ENCODE measurements at regions not wholly inside any gene's neighbourhood (a gene's known extent, or its start where the extent isn't known, plus 50 kb on each side); places are given as distances from the start of the nearest gene placed in this dataset.

- FAIRE-seq (no peak), DNase-seq (ENCODE audit: insufficient read length) (no peak)
- TF ChIP-seq POLR2AphosphoS5 (IDR thresholded peaks at IDR 0.05; ENCODE audit: low read depth, low read length): no peak
- TF ChIP-seq TAF1 (IDR thresholded peaks at IDR 0.05; ENCODE audit: borderline replicate concordance, low read depth, low read length): no peak
- no peak for TF ChIP-seq POLR2A (IDR thresholded peaks at IDR 0.05; ENCODE audit: low read depth, low read length)
Observed at GRCh38 chrX:38919853-38920528, 118.7 kb downstream of the MID1IP1 start.

- no peak for TF ChIP-seq POLR2A (IDR thresholded peaks at IDR 0.05; ENCODE audit: low read depth, low read length)
- TF ChIP-seq POLR2AphosphoS5 (IDR thresholded peaks at IDR 0.05; ENCODE audit: low read depth, low read length): no peak
- no peak for TF ChIP-seq TAF1 (IDR thresholded peaks at IDR 0.05; ENCODE audit: borderline replicate concordance, low read depth, low read length)
- DNase-seq (ENCODE audit: insufficient read length): no peak
- peak; percentile 50 for FAIRE-seq
Observed at GRCh38 chrX:38923451-38923969, 122.3 kb downstream of the MID1IP1 start.

GRCh38 chrX:38927592-38927991, 126.3 kb downstream of the MID1IP1 start:
- no peak for DNase-seq (ENCODE audit: insufficient read length)
- no peak for TF ChIP-seq POLR2A (IDR thresholded peaks at IDR 0.05; ENCODE audit: low read depth, low read length)
- no peak for TF ChIP-seq POLR2AphosphoS5 (IDR thresholded peaks at IDR 0.05; ENCODE audit: low read depth, low read length)
- FAIRE-seq: no peak

- FAIRE-seq (no peak), DNase-seq (ENCODE audit: insufficient read length) (no peak)
- no peak for TF ChIP-seq TAF1 (IDR thresholded peaks at IDR 0.05; ENCODE audit: borderline replicate concordance, low read depth, low read length)
- no peak for TF ChIP-seq POLR2AphosphoS5 (IDR thresholded peaks at IDR 0.05; ENCODE audit: low read depth, low read length)
- TF ChIP-seq POLR2A (IDR thresholded peaks at IDR 0.05; ENCODE audit: low read depth, low read length): no peak
Observed at GRCh38 chrX:38929966-38930421, 128.7 kb downstream of the MID1IP1 start.

- DNase-seq (ENCODE audit: insufficient read length): no peak
- no peak for FAIRE-seq
- TF ChIP-seq POLR2A (IDR thresholded peaks at IDR 0.05; ENCODE audit: low read depth, low read length): no peak
- no peak for TF ChIP-seq TAF1 (IDR thresholded peaks at IDR 0.05; ENCODE audit: borderline replicate concordance, low read depth, low read length)
- TF ChIP-seq POLR2AphosphoS5 (IDR thresholded peaks at IDR 0.05; ENCODE audit: low read depth, low read length): no peak
Observed at GRCh38 chrX:38930474-38930873, 129.2 kb downstream of the MID1IP1 start.

GRCh38 chrX:38935561-38935960, 134.3 kb downstream of the MID1IP1 start:
- FAIRE-seq: no peak
- no peak for DNase-seq (ENCODE audit: insufficient read length)
- TF ChIP-seq POLR2A (IDR thresholded peaks at IDR 0.05; ENCODE audit: low read depth, low read length): no peak
- no peak for TF ChIP-seq POLR2AphosphoS5 (IDR thresholded peaks at IDR 0.05; ENCODE audit: low read depth, low read length)
- no peak for TF ChIP-seq TAF1 (IDR thresholded peaks at IDR 0.05; ENCODE audit: borderline replicate concordance, low read depth, low read length)

- DNase-seq (ENCODE audit: insufficient read length): no peak
- FAIRE-seq: no peak
- TF ChIP-seq POLR2A (IDR thresholded peaks at IDR 0.05; ENCODE audit: low read depth, low read length) (no peak), TAF1 (IDR thresholded peaks at IDR 0.05; ENCODE audit: borderline replicate concordance, low read depth, low read length) (no peak), POLR2AphosphoS5 (IDR thresholded peaks at IDR 0.05; ENCODE audit: low read depth, low read length) (no peak)
Observed at GRCh38 chrX:38937400-38937799, 136.1 kb downstream of the MID1IP1 start.

GRCh38 chrX:38937926-38938325, 136.7 kb downstream of the MID1IP1 start:
- FAIRE-seq: no peak
- DNase-seq (ENCODE audit: insufficient read length): no peak
- no peak for TF ChIP-seq TAF1 (IDR thresholded peaks at IDR 0.05; ENCODE audit: borderline replicate concordance, low read depth, low read length)
- no peak for TF ChIP-seq POLR2A (IDR thresholded peaks at IDR 0.05; ENCODE audit: low read depth, low read length)
- no peak for TF ChIP-seq POLR2AphosphoS5 (IDR thresholded peaks at IDR 0.05; ENCODE audit: low read depth, low read length)

GRCh38 chrX:38939067-38939466, 137.8 kb downstream of the MID1IP1 start:
- no peak for DNase-seq (ENCODE audit: insufficient read length)
- TF ChIP-seq TAF1 (IDR thresholded peaks at IDR 0.05; ENCODE audit: borderline replicate concordance, low read depth, low read length) (no peak), POLR2AphosphoS5 (IDR thresholded peaks at IDR 0.05; ENCODE audit: low read depth, low read length) (no peak), POLR2A (IDR thresholded peaks at IDR 0.05; ENCODE audit: low read depth, low read length) (no peak)
- peak; percentile 27 for FAIRE-seq

GRCh38 chrX:38940547-38940946, 139.3 kb downstream of the MID1IP1 start:
- FAIRE-seq: no peak
- DNase-seq (ENCODE audit: insufficient read length): no peak
- no peak for TF ChIP-seq POLR2A (IDR thresholded peaks at IDR 0.05; ENCODE audit: low read depth, low read length)
- no peak for TF ChIP-seq TAF1 (IDR thresholded peaks at IDR 0.05; ENCODE audit: borderline replicate concordance, low read depth, low read length)
- no peak for TF ChIP-seq POLR2AphosphoS5 (IDR thresholded peaks at IDR 0.05; ENCODE audit: low read depth, low read length)

GRCh38 chrX:38941675-38942074, 140.4 kb downstream of the MID1IP1 start:
- DNase-seq (ENCODE audit: insufficient read length): no peak
- FAIRE-seq: no peak
- TF ChIP-seq TAF1 (IDR thresholded peaks at IDR 0.05; ENCODE audit: borderline replicate concordance, low read depth, low read length) (no peak), POLR2A (IDR thresholded peaks at IDR 0.05; ENCODE audit: low read depth, low read length) (no peak), POLR2AphosphoS5 (IDR thresholded peaks at IDR 0.05; ENCODE audit: low read depth, low read length) (no peak)

- FAIRE-seq: no peak
- TF ChIP-seq TAF1 (IDR thresholded peaks at IDR 0.05; ENCODE audit: borderline replicate concordance, low read depth, low read length) (no peak), POLR2AphosphoS5 (IDR thresholded peaks at IDR 0.05; ENCODE audit: low read depth, low read length) (no peak), POLR2A (IDR thresholded peaks at IDR 0.05; ENCODE audit: low read depth, low read length) (no peak)
- DNase-seq (ENCODE audit: insufficient read length): no peak
Observed at GRCh38 chrX:38943120-38943519, 141.9 kb downstream of the MID1IP1 start.

Measured in GM12892 (cell line).